HEK293 (cell line): ENCODE measurements at regions not wholly inside any gene's neighbourhood (a gene's known extent, or its start where the extent isn't known, plus 50 kb on each side); places are given as distances from the start of the nearest gene placed in this dataset.

Experiments
- CTCF ChIP-seq: fragments of 450-650 bp; formaldehyde crosslinking; IDR thresholded peaks from 2 replicates; pipeline ENCODE4 v1.5.1; 2016; ENCODE audit warnings: missing biosample characterization, missing genetic modification characterization
- KLF16 ChIP-seq: fragments of 450-650 bp; formaldehyde crosslinking; IDR thresholded peaks from 2 replicates; pipeline ENCODE4 v1.5.1; 2017; ENCODE audit warnings: missing biosample characterization, missing genetic modification characterization
- PBX3 ChIP-seq: sonication (generic); formaldehyde crosslinking; IDR thresholded peaks from 2 replicates; pipeline ENCODE4 v1.8.1; 2022; ENCODE audit warnings: mild to moderate bottlenecking, moderate library complexity, missing genetic modification reagents
- PRDM6 ChIP-seq: fragments of 450-650 bp; formaldehyde crosslinking; IDR thresholded peaks from 2 replicates; pipeline ENCODE4 v1.5.1; 2017; ENCODE audit warnings: missing biosample characterization, missing genetic modification characterization
- REST ChIP-seq: fragments of 450-650 bp; formaldehyde crosslinking; IDR thresholded peaks from 2 replicates; pipeline ENCODE4 v1.5.1; 2016; ENCODE audit warnings: missing biosample characterization, missing genetic modification characterization
- SCRT1 ChIP-seq: fragments of 450-650 bp; formaldehyde crosslinking; IDR thresholded peaks from 2 replicates; pipeline ENCODE4 v1.5.1; 2016; ENCODE audit warnings: missing biosample characterization, missing genetic modification characterization, borderline replicate concordance
- SETDB1 ChIP-seq: IDR thresholded peaks from one replicate; pipeline ENCODE4 v1.6.1; 2017; ENCODE audit warnings: mild to moderate bottlenecking, low read length, moderate library complexity, mixed read lengths; ENCODE audit not compliant: insufficient read length
- YY1 ChIP-seq: fragments of 450-650 bp; formaldehyde crosslinking; IDR thresholded peaks from 2 replicates; pipeline ENCODE4 v1.5.1; 2018; ENCODE audit warnings: missing biosample characterization, missing genetic modification characterization
- ZFP3 ChIP-seq: fragments of 450-650 bp; formaldehyde crosslinking; IDR thresholded peaks from 2 replicates; pipeline ENCODE4 v1.5.1; 2016; ENCODE audit warnings: low read depth, missing biosample characterization, missing genetic modification characterization
- ZNF211 ChIP-seq: fragments of 450-650 bp; formaldehyde crosslinking; IDR thresholded peaks from 2 replicates; pipeline ENCODE4 v1.5.1; 2016; ENCODE audit warnings: low read depth, missing biosample characterization, missing genetic modification characterization
- ZNF394 ChIP-seq: fragments of 450-650 bp; formaldehyde crosslinking; IDR thresholded peaks from 2 replicates; pipeline ENCODE4 v1.5.1; 2016; ENCODE audit warnings: missing biosample characterization, missing genetic modification characterization, mild to moderate bottlenecking, moderate library complexity, borderline replicate concordance
- ZSCAN18 ChIP-seq: fragments of 450-650 bp; formaldehyde crosslinking; IDR thresholded peaks from 2 replicates; pipeline ENCODE4 v1.5.1; 2016; ENCODE audit warnings: missing biosample characterization, missing genetic modification characterization

GRCh38 chr11:127412234-127412633 is 411.7 kb upstream of the KIRREL3 start:
- TF ChIP-seq CTCF (tag by site-specific recombination) (no peak), PBX3 (no peak), ZSCAN18 (tag by site-specific recombination) (no peak), ZFP3 (tag by site-specific recombination) (no peak), SETDB1 (no peak), REST (tag by site-specific recombination) (no peak), YY1 (tag by site-specific recombination) (no peak), ZNF211 (tag by site-specific recombination) (no peak), PRDM6 (no peak), KLF16 (tag by site-specific recombination) (no peak), ZNF394 (tag by site-specific recombination) (no peak), SCRT1 (tag by site-specific recombination) (no peak)
